ENCODE measurements at regions not wholly inside any gene's neighbourhood (a gene's known extent, or its start where the extent isn't known, plus 50 kb on each side); places are given as distances from the start of the nearest gene placed in this dataset.

- no peaks in the 10 kb centered on the region for H3K9me2 ChIP-seq (replicated peaks; ENCODE audit: insufficient read depth)
- H3K4me2 ChIP-seq, result no peak overlapping the region
- no peaks in the 10 kb centered on the region for H4K20me1 ChIP-seq (ENCODE audit: insufficient read depth, poor library complexity, severe bottlenecking)
- H3K4me1 ChIP-seq (ENCODE audit: insufficient read depth), result no peaks in the 10 kb centered on the region
- no peaks in the 10 kb centered on the region for H3K36me3 ChIP-seq (replicated peaks; ENCODE audit: insufficient read depth, low read depth)
- DNase-seq (ENCODE audit: low spot score), result no peak
- no peaks in the 10 kb centered on the region for H3K9me3 ChIP-seq (ENCODE audit: low read depth)
- no peak overlapping the region for H3K4me3 ChIP-seq
- no peaks in the 10 kb centered on the region for H3K79me2 ChIP-seq
- no peaks in the 10 kb centered on the region for H3K27me3 ChIP-seq
- H2AFZ ChIP-seq, result no peak overlapping the region
- TF ChIP-seq EZH2phosphoT487 (IDR thresholded peaks at IDR 0.05; ENCODE audit: low read depth, severe bottlenecking, unreplicated experiment) (no peak), EZH2 (IDR thresholded peaks at IDR 0.05; ENCODE audit: borderline replicate concordance) (no peak), CTCF (IDR thresholded peaks at IDR 0.05; ENCODE audit: poor library complexity) (no peak)
- no peak overlapping the region for H3K27ac ChIP-seq
- 96% methylated on average over 3 of the region's 3 CpGs for WGBS (ENCODE audit: low lambda C conversion rate, missing lambda C conversion rate)
Measured at GRCh38 chr2:48165070-48165753, 149.3 kb upstream of the FOXN2 start.

GRCh38 chr2:48169141-48169592 is 145.3 kb upstream of the FOXN2 start:
- TF ChIP-seq CTCF (IDR thresholded peaks at IDR 0.05; ENCODE audit: poor library complexity), result no peak
- TF ChIP-seq EZH2 (IDR thresholded peaks at IDR 0.05; ENCODE audit: borderline replicate concordance), result no peak
- TF ChIP-seq EZH2phosphoT487 (IDR thresholded peaks at IDR 0.05; ENCODE audit: low read depth, severe bottlenecking, unreplicated experiment), result no peak
- DNase-seq (ENCODE audit: low spot score), result no peak
- Histone ChIP-seq H3K4me3 (no peak overlapping the region), H3K36me3 (replicated peaks; ENCODE audit: insufficient read depth, low read depth) (no peaks in the 10 kb centered on the region), H3K9me3 (ENCODE audit: low read depth) (no peaks in the 10 kb centered on the region), H4K20me1 (ENCODE audit: insufficient read depth, poor library complexity, severe bottlenecking) (no peaks in the 10 kb centered on the region), H3K27ac (peak overlapping the region; percentile 20), H3K27me3 (no peaks in the 10 kb centered on the region), H2AFZ (no peak overlapping the region), H3K4me2 (no peak overlapping the region), H3K4me1 (ENCODE audit: insufficient read depth) (no peaks in the 10 kb centered on the region), H3K9me2 (replicated peaks; ENCODE audit: insufficient read depth) (no peaks in the 10 kb centered on the region), H3K79me2 (no peaks in the 10 kb centered on the region)
- 80% methylated on average over 2 of the region's 2 CpGs for WGBS (ENCODE audit: low lambda C conversion rate, missing lambda C conversion rate)

GRCh38 chr2:48170281-48170680 is 144.2 kb upstream of the FOXN2 start:
- H4K20me1 ChIP-seq (ENCODE audit: insufficient read depth, poor library complexity, severe bottlenecking), result no peaks in the 10 kb centered on the region
- no peak overlapping the region for H3K27ac ChIP-seq
- no peaks in the 10 kb centered on the region for H3K4me1 ChIP-seq (ENCODE audit: insufficient read depth)
- no peaks in the 10 kb centered on the region for H3K9me2 ChIP-seq (replicated peaks; ENCODE audit: insufficient read depth)
- no peaks in the 10 kb centered on the region for H3K27me3 ChIP-seq
- TF ChIP-seq CTCF (IDR thresholded peaks at IDR 0.05; ENCODE audit: poor library complexity) (no peak), EZH2 (IDR thresholded peaks at IDR 0.05; ENCODE audit: borderline replicate concordance) (no peak), EZH2phosphoT487 (IDR thresholded peaks at IDR 0.05; ENCODE audit: low read depth, severe bottlenecking, unreplicated experiment) (no peak)
- H3K4me2 ChIP-seq, result no peak overlapping the region
- DNase-seq (ENCODE audit: low spot score), result no peak
- no peaks in the 10 kb centered on the region for H3K79me2 ChIP-seq
- no peaks in the 10 kb centered on the region for H3K36me3 ChIP-seq (replicated peaks; ENCODE audit: insufficient read depth, low read depth)
- H2AFZ ChIP-seq, result no peak overlapping the region
- no peaks in the 10 kb centered on the region for H3K9me3 ChIP-seq (ENCODE audit: low read depth)
- H3K4me3 ChIP-seq, result no peak overlapping the region
- 90% methylated on average over 4 of the region's 4 CpGs for WGBS (ENCODE audit: low lambda C conversion rate, missing lambda C conversion rate)

Measured in hepatocyte (in vitro differentiated cells).